DMS 273 (cell line): ENCODE measurements at regions not wholly inside any gene's neighbourhood (a gene's known extent, or its start where the extent isn't known, plus 50 kb on each side); places are given as distances from the start of the nearest gene placed in this dataset.

Source experiments
- DNase-seq: peaks from one replicate; lab custom pipeline; 2025; ENCODE audit not compliant: unreplicated experiment; lab: John Stamatoyannopoulos, UW

- DNase-seq = no peak
Observed at GRCh38 chr22:22799561-22799960, 88.1 kb upstream of the IGLL5 start.

GRCh38 chr22:22800716-22801115 is 86.9 kb upstream of the IGLL5 start:
- no peak for DNase-seq

GRCh38 chr22:22802339-22802970 is 85.2 kb upstream of the IGLL5 start:
- DNase-seq = peak; percentile 30

- no peak for DNase-seq
Observed at GRCh38 chr22:22803285-22803853, 84.2 kb upstream of the IGLL5 start.

GRCh38 chr22:22810018-22810427 is 77.6 kb upstream of the IGLL5 start:
- DNase-seq = peak; percentile 47

- no peak for DNase-seq
Observed at GRCh38 chr22:22810471-22810870, 77.1 kb upstream of the IGLL5 start.

GRCh38 chr22:22811016-22812009 is 76.3 kb upstream of the IGLL5 start:
- DNase-seq = no peak

GRCh38 chr22:22812031-22812905 is 75.3 kb upstream of the IGLL5 start:
- no peak for DNase-seq

GRCh38 chr22:22813126-22814075 is 74.2 kb upstream of the IGLL5 start:
- no peak for DNase-seq

- no peak for DNase-seq
Observed at GRCh38 chr22:22814666-22815396, 72.8 kb upstream of the IGLL5 start.

- no peak for DNase-seq
Observed at GRCh38 chr22:22815397-22816170, 72.0 kb upstream of the IGLL5 start.

- DNase-seq = no peak
Observed at GRCh38 chr22:22816171-22816514, 71.5 kb upstream of the IGLL5 start.

- no peak for DNase-seq
Observed at GRCh38 chr22:22816766-22817410, 70.7 kb upstream of the IGLL5 start.

GRCh38 chr22:22817468-22818201 is 70.0 kb upstream of the IGLL5 start:
- DNase-seq = peak; percentile 73

- no peak for DNase-seq
Observed at GRCh38 chr22:22818202-22818538, 69.4 kb upstream of the IGLL5 start.

GRCh38 chr22:22818861-22819855 is 68.5 kb upstream of the IGLL5 start:
- DNase-seq = no peak
